Cardiac muscle cell (in vitro differentiated cells and primary cell): ENCODE measurements at regions not wholly inside any gene's neighbourhood (a gene's known extent, or its start where the extent isn't known, plus 50 kb on each side); places are given as distances from the start of the nearest gene placed in this dataset.

Experiments used
- DNase-seq, 2 donors: peaks; one replicate each; pipeline versions ENCODE4 v3.0.0 to v3.0.0-alpha.2; 2010 to 2017; ENCODE audit warnings: low read depth in 1 of 2, low spot score in 1 of 2
- H3K27ac ChIP-seq: fragments of 200-600 bp; sonication (generic); 2 replicates; pipeline ENCODE4 v1.5.1; 2016
- H3K27me3 ChIP-seq: fragments of 200-600 bp; sonication (generic); 2 replicates; pipeline ENCODE4 v1.6.0; 2016; ENCODE audit warnings: control low read depth
- H3K36me3 ChIP-seq: fragments of 200-600 bp; sonication (generic); 2 replicates; pipeline ENCODE4 v1.5.1; 2016; ENCODE audit warnings: control low read depth
- H3K4me1 ChIP-seq: fragments of 200-600 bp; sonication (generic); 2 replicates; pipeline ENCODE4 v1.8.1; 2017; ENCODE audit warnings: low read depth, mild to moderate bottlenecking, mixed run types
- H3K4me3 ChIP-seq: fragments of 200-600 bp; sonication (generic); 2 replicates; pipeline ENCODE4 v1.5.1; 2016; ENCODE audit warnings: mild to moderate bottlenecking
- H3K9me3 ChIP-seq: fragments of 200-600 bp; sonication (generic); 2 replicates; pipeline ENCODE4 v1.5.1; 2017; ENCODE audit warnings: low read depth, mild to moderate bottlenecking, control low read depth
- TF ChIP-seq, protein P1 (sequence below): IDR thresholded peaks from 2 replicates; pipeline ENCODE4 v1.5.1; 2012; ENCODE audit warnings: low read depth, mild to moderate bottlenecking, low read length

GRCh38 chr1:81382561-81382960 lies 418.2 kb upstream of the ADGRL2 start:
- H3K4me1 ChIP-seq: peaks cover 1% of the 10 kb centered on the region
- no peak overlapping the region for H3K27ac ChIP-seq
- no peak for DNase-seq
- H3K4me3 ChIP-seq: no peak overlapping the region
- TF ChIP-seq, protein P1, sequence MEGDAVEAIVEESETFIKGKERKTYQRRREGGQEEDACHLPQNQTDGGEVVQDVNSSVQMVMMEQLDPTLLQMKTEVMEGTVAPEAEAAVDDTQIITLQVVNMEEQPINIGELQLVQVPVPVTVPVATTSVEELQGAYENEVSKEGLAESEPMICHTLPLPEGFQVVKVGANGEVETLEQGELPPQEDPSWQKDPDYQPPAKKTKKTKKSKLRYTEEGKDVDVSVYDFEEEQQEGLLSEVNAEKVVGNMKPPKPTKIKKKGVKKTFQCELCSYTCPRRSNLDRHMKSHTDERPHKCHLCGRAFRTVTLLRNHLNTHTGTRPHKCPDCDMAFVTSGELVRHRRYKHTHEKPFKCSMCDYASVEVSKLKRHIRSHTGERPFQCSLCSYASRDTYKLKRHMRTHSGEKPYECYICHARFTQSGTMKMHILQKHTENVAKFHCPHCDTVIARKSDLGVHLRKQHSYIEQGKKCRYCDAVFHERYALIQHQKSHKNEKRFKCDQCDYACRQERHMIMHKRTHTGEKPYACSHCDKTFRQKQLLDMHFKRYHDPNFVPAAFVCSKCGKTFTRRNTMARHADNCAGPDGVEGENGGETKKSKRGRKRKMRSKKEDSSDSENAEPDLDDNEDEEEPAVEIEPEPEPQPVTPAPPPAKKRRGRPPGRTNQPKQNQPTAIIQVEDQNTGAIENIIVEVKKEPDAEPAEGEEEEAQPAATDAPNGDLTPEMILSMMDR: no peak
- H3K36me3 ChIP-seq: no peaks in the 10 kb centered on the region
- H3K9me3 ChIP-seq: no peaks in the 10 kb centered on the region
- H3K27me3 ChIP-seq: no peaks in the 10 kb centered on the region

DNA sequence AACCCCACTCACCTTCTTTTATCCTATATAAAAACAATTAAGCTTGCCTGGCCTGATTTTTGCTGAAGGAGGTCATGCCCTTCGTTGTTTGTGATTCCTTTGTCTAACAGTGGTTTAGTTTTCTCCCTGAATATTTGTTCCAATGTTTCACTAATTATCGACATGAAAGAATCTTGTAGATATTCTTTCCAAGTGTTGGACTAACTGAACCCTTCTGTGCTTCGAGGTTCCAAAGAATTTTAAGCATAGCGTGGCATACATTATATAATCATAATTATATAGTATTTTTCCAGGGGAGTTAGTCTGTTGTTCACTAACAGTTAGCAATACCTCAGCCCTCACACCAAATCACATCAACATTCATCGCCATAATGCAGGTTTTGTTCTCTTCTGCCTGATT lies 418.9 kb upstream of the ADGRL2 start:
- Histone ChIP-seq H3K36me3 (no peaks in the 10 kb centered on the region), H3K4me1 (no peaks in the 10 kb centered on the region), H3K9me3 (no peaks in the 10 kb centered on the region), H3K27me3 (no peaks in the 10 kb centered on the region), H3K4me3 (no peak overlapping the region), H3K27ac (no peak overlapping the region)
- TF ChIP-seq, protein P1: no peak
- no peak for DNase-seq

DNA sequence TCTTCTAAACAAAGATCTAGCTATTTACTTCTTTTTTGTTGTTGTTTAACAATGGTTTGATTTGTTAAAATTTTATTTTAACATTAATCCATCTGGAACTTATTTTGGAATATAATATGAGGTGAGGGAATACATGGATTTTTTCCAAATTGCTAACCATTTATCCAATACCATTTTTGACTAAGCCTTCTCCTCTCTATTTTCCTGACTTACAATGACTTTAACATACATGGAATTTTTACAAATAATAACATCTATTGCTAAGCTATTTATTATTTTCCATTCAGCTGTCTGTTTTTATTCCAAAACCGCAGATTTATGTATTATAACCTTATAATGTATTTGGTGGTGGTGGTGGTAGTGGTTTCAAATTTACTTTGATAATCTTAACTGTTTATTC lies 420.3 kb upstream of the ADGRL2 start:
- Histone ChIP-seq H3K9me3 (no peaks in the 10 kb centered on the region), H3K4me3 (no peak overlapping the region), H3K27ac (no peak overlapping the region), H3K27me3 (no peaks in the 10 kb centered on the region), H3K36me3 (no peaks in the 10 kb centered on the region), H3K4me1 (no peaks in the 10 kb centered on the region)
- no peak for DNase-seq
- TF ChIP-seq, protein P1: no peak

GRCh38 chr1:81379430-81379829 lies 421.3 kb upstream of the ADGRL2 start:
- H3K4me3 ChIP-seq: no peak overlapping the region
- TF ChIP-seq, protein P1: no peak
- no peak for DNase-seq
- no peaks in the 10 kb centered on the region for H3K4me1 ChIP-seq
- no peak overlapping the region for H3K27ac ChIP-seq
- no peaks in the 10 kb centered on the region for H3K9me3 ChIP-seq
- no peaks in the 10 kb centered on the region for H3K27me3 ChIP-seq
- H3K36me3 ChIP-seq: no peaks in the 10 kb centered on the region

DNA sequence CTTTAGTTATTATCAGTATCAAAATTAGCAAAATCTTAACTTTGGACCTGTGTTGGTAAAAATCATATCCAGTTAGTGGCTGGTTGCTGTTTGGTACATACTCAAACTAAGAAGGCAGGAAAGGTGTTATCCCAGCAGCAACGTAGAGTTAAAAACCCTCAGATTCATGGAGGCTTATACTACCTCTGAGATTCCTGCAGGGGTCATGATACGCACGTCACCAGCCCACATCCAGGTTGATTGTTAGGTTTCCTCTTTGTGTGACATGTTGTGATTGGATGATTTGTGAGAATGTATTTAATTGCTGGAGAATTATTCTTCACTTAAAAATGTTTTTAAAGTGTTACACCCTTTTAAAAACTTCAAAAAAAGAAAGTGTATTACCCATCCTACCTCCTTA lies 423.3 kb upstream of the ADGRL2 start:
- DNase-seq: no peak
- no peaks in the 10 kb centered on the region for H3K36me3 ChIP-seq

More for the DNA sequence above, 423.3 kb upstream of the ADGRL2 start:
- Histone ChIP-seq H3K27me3 (no peaks in the 10 kb centered on the region), H3K27ac (no peak overlapping the region), H3K4me3 (no peak overlapping the region), H3K4me1 (no peaks in the 10 kb centered on the region), H3K9me3 (no peaks in the 10 kb centered on the region)
- TF ChIP-seq, protein P1: no peak
